H1 (cell line): ENCODE measurements at regions not wholly inside any gene's neighbourhood (a gene's known extent, or its start where the extent isn't known, plus 50 kb on each side); places are given as distances from the start of the nearest gene placed in this dataset.

Experiments
- CTCF ChIA-PET: fragments of 300-600 bp; sonication (Branson Sonifier 250); formaldehyde crosslinking; loops from one replicate; lab custom pipeline; 2021; ENCODE audit not compliant: partially characterized antibody; lab: Charles Lee
- POLR2A ChIA-PET: fragments of 300-600 bp; sonication (Branson Sonifier 250); formaldehyde crosslinking; loops from one replicate; lab custom pipeline; 2021; ENCODE audit warnings: inconsistent platforms; ENCODE audit not compliant: partially characterized antibody; lab: Charles Lee
- DNase-seq, 2 experiments: peaks; one replicate each; pipeline versions ENCODE4 v3.0.0 to v3.0.0-alpha.2; 2010 to 2022; ENCODE audit warnings: low spot score in 2 of 2, low read depth in 1 of 2, mixed read lengths in 1 of 2
- FAIRE-seq: peaks from 2 replicates; lab custom pipeline; 2011; peaks lifted over from hg19 to GRCh38; lab: Jason Lieb, UNC
- H2AFZ ChIP-seq: 2 replicates; pipeline ENCODE4 v1.8.1; 2012; ENCODE audit warnings: low read length, inconsistent platforms
- H2AK5ac ChIP-seq: 2 replicates; pipeline ENCODE4 v1.6.1; 2013; ENCODE audit warnings: low read depth, low read length
- H2BK120ac ChIP-seq: replicated peaks from 2 replicates; pipeline ENCODE3; 2013; ENCODE audit warnings: low read depth, low read length, inconsistent platforms
- H2BK12ac ChIP-seq: 2 replicates; pipeline ENCODE4 v1.6.1; 2013; ENCODE audit warnings: low read depth, low read length
- H2BK15ac ChIP-seq: 2 replicates; pipeline ENCODE4 v1.6.1; 2013; ENCODE audit warnings: low read length
- H2BK20ac ChIP-seq: 2 replicates; pipeline ENCODE4 v1.6.1; 2013; ENCODE audit warnings: low read length
- H2BK5ac ChIP-seq: 2 replicates; pipeline ENCODE4 v1.6.1; 2013; ENCODE audit warnings: low read depth, low read length
- H3K14ac ChIP-seq: 2 replicates; pipeline ENCODE4 v1.6.1; 2013; ENCODE audit warnings: inconsistent platforms; ENCODE audit not compliant: insufficient read length
- H3K18ac ChIP-seq: 2 replicates; pipeline ENCODE4 v1.6.1; 2013; ENCODE audit warnings: low read length; ENCODE audit errors: extremely low read depth
- H3K23ac ChIP-seq: 2 replicates; pipeline ENCODE4 v1.6.1; 2013; ENCODE audit warnings: inconsistent platforms; ENCODE audit not compliant: insufficient read length
- H3K23me2 ChIP-seq: 2 replicates; pipeline ENCODE4 v1.6.1; 2013; ENCODE audit warnings: low read depth, low read length
- H3K27ac ChIP-seq: 2 replicates; pipeline ENCODE4 v1.6.1; 2011; ENCODE audit warnings: low read depth, low read length, inconsistent platforms
- H3K27me3 ChIP-seq, 4 experiments: replicated peaks in 1 of 4; 1 replicate in 1 of 4; 2 replicates in 3 of 4; pipeline versions ENCODE4 v1.6.1 to v1.8.1; 2011 to 2013; ENCODE audit warnings: low read length in 3 of 4, mild to moderate bottlenecking in 3 of 4, inconsistent platforms in 2 of 4, mixed read lengths in 2 of 4, moderate library complexity in 1 of 4; ENCODE audit not compliant: control insufficient read depth in 3 of 4, insufficient read depth in 3 of 4; ENCODE audit errors: extremely low read depth in 1 of 4
- H3K36me3 ChIP-seq, 4 experiments: 2 replicates each; pipeline versions ENCODE4 v1.6.1 to v1.8.1; 2011 to 2013; ENCODE audit warnings: mild to moderate bottlenecking in 4 of 4, low read length in 3 of 4, moderate library complexity in 2 of 4, control low read depth in 1 of 4, inconsistent platforms in 1 of 4; ENCODE audit not compliant: insufficient read depth in 4 of 4, control insufficient read depth in 2 of 4
- H3K4ac ChIP-seq: replicated peaks from 2 replicates; pipeline ENCODE3; 2013; ENCODE audit warnings: low read length, low read depth, mixed read lengths, inconsistent platforms; ENCODE audit not compliant: insufficient read length
- H3K4me1 ChIP-seq, 4 experiments: replicated peaks in 1 of 4; 1 replicate in 1 of 4; 2 replicates in 3 of 4; pipeline versions ENCODE4 v1.6.1 to v1.8.1; 2011 to 2013; ENCODE audit warnings: low read length in 3 of 4, inconsistent platforms in 2 of 4, mixed read lengths in 1 of 4; ENCODE audit not compliant: insufficient read depth in 4 of 4, control insufficient read depth in 3 of 4
- H3K4me2 ChIP-seq, 2 experiments: 2 replicates each; pipeline versions ENCODE4 v1.6.1 to v1.8.1; 2011 to 2013; ENCODE audit warnings: low read depth in 2 of 2, low read length in 2 of 2, control low read depth in 1 of 2, inconsistent platforms in 1 of 2, mild to moderate bottlenecking in 1 of 2; ENCODE audit not compliant: insufficient read depth in 1 of 2
- H3K4me3 ChIP-seq, 4 experiments: fragments of 200-600, 300-600 bp in 1 of 4; sonication (generic), shearing (Covaris generic), sonication (Bioruptor Twin) in 1 of 4; 2 replicates each; pipeline versions ENCODE4 v1.5.1 to v1.8.1; 2011 to 2016; ENCODE audit warnings: low read length in 4 of 4, low read depth in 3 of 4, control low read depth in 2 of 4, inconsistent platforms in 2 of 4, mild to moderate bottlenecking in 2 of 4, mixed read lengths in 1 of 4, moderate library complexity in 1 of 4; ENCODE audit not compliant: insufficient read depth in 2 of 4; ENCODE audit errors: extremely low read depth in 1 of 4
- H3K56ac ChIP-seq: replicated peaks from 2 replicates; pipeline ENCODE3; 2013; ENCODE audit warnings: low read depth, mild to moderate bottlenecking, mixed read lengths, low read length, inconsistent platforms; ENCODE audit not compliant: insufficient read length
- H3K79me1 ChIP-seq: 2 replicates; pipeline ENCODE4 v1.6.1; 2013; ENCODE audit warnings: low read depth, low read length, control low read depth
- H3K79me2 ChIP-seq, 2 experiments: 2 replicates each; pipeline versions ENCODE4 v1.6.1 to v1.8.1; 2012 to 2013; ENCODE audit warnings: low read length in 2 of 2, mild to moderate bottlenecking in 2 of 2, inconsistent platforms in 1 of 2; ENCODE audit not compliant: insufficient read depth in 2 of 2, control insufficient read depth in 1 of 2
- H3K9ac ChIP-seq, 4 experiments: replicated peaks in 1 of 4; 1 replicate in 1 of 4; 2 replicates in 3 of 4; pipeline versions ENCODE4 v1.6.1 to v1.8.1; 2011 to 2013; ENCODE audit warnings: low read depth in 3 of 4, low read length in 3 of 4, control low read depth in 2 of 4, mild to moderate bottlenecking in 2 of 4, moderate library complexity in 2 of 4, inconsistent platforms in 1 of 4; ENCODE audit errors: extremely low read depth in 1 of 4
- H3K9me3 ChIP-seq, 2 experiments: 2 replicates each; pipeline versions ENCODE4 v1.6.1 to v1.8.1; 2012 to 2013; ENCODE audit warnings: mild to moderate bottlenecking in 2 of 2, moderate library complexity in 2 of 2, control low read depth in 1 of 2, inconsistent platforms in 1 of 2, low read depth in 1 of 2, low read length in 1 of 2, mixed read lengths in 1 of 2; ENCODE audit not compliant: insufficient read depth in 2 of 2
- H4K20me1 ChIP-seq, 2 experiments: replicated peaks in 1 of 2; 2 replicates each; pipeline versions ENCODE3 to v1.8.1; 2011 to 2013; ENCODE audit warnings: inconsistent platforms in 2 of 2, low read length in 2 of 2, mild to moderate bottlenecking in 1 of 2; ENCODE audit not compliant: insufficient read depth in 2 of 2, control insufficient read depth in 1 of 2
- H4K5ac ChIP-seq: 2 replicates; pipeline ENCODE4 v1.6.1; 2013; ENCODE audit warnings: low read length, low read depth, mixed read lengths, inconsistent platforms; ENCODE audit not compliant: insufficient read length
- H4K8ac ChIP-seq: 2 replicates; pipeline ENCODE4 v1.8.0; 2013; ENCODE audit warnings: mild to moderate bottlenecking, moderate library complexity, low read length, inconsistent platforms; ENCODE audit not compliant: insufficient read depth; ENCODE audit errors: extremely low read depth
- H4K91ac ChIP-seq: replicated peaks from 2 replicates; pipeline ENCODE3; 2013; ENCODE audit warnings: low read length, mixed read lengths, inconsistent platforms; ENCODE audit not compliant: insufficient read length
- ASH2L ChIP-seq: fragments of 200-600, 300-600 bp; sonication (generic); IDR thresholded peaks from one replicate; pipeline ENCODE4 v1.7.1; 2017; ENCODE audit warnings: low read length
- CHD2 ChIP-seq: IDR thresholded peaks from 2 replicates; pipeline ENCODE4 v1.6.1; 2012; ENCODE audit warnings: low read length, improper control_type of control experiment
- FOSL1 ChIP-seq: IDR thresholded peaks from 2 replicates; pipeline ENCODE4 v1.6.1; 2011; ENCODE audit warnings: mild to moderate bottlenecking, low read depth, low read length, moderate library complexity; ENCODE audit not compliant: insufficient read depth
- GTF2F1 ChIP-seq: IDR thresholded peaks from 2 replicates; pipeline ENCODE4 v1.6.1; 2012; ENCODE audit warnings: low read depth, low read length, improper control_type of control experiment, borderline replicate concordance
- HDAC2 ChIP-seq, 2 experiments: fragments of 300-600 bp in 1 of 2; sonication (generic) in 1 of 2; IDR thresholded peaks; 2 replicates each; pipeline ENCODE4 v1.6.1; 2011 to 2012; ENCODE audit warnings: low read depth in 2 of 2, low read length in 2 of 2, mild to moderate bottlenecking in 2 of 2, moderate library complexity in 2 of 2, borderline replicate concordance in 1 of 2, inconsistent platforms in 1 of 2
- JUN ChIP-seq: IDR thresholded peaks from 2 replicates; pipeline ENCODE4 v1.6.1; 2011; ENCODE audit warnings: low read depth, mild to moderate bottlenecking, improper control_type of control experiment, low read length
- RBBP5 ChIP-seq: IDR thresholded peaks from 2 replicates; pipeline ENCODE4 v1.7.1; 2012; ENCODE audit warnings: low read depth, mild to moderate bottlenecking, inconsistent platforms, low read length, moderate library complexity, borderline replicate concordance
- RNF2 ChIP-seq: fragments of 200-900, 300-1000 bp; sonication (generic); IDR thresholded peaks from 2 replicates; pipeline ENCODE4 v1.7.1; 2016; ENCODE audit warnings: borderline replicate concordance, low read depth, mild to moderate bottlenecking, antibody characterized with exemption, low read length; ENCODE audit not compliant: poor library complexity, severe bottlenecking; ENCODE audit errors: missing control alignments
- SIRT6 ChIP-seq: IDR thresholded peaks from one replicate; pipeline ENCODE4 v1.7.1; 2012; ENCODE audit warnings: low read length, inconsistent platforms
- SP4 ChIP-seq: IDR thresholded peaks from 2 replicates; pipeline ENCODE4 v1.6.1; 2012; ENCODE audit warnings: low read length, inconsistent platforms
- SUZ12 ChIP-seq: fragments of 200-600 bp; sonication (generic); IDR thresholded peaks from 2 replicates; pipeline ENCODE4 v1.6.1; 2012; ENCODE audit warnings: mild to moderate bottlenecking, inconsistent platforms, low read length, moderate library complexity, mixed read lengths
- TEAD4 ChIP-seq: IDR thresholded peaks from 2 replicates; pipeline ENCODE4 v1.6.1; 2012; ENCODE audit warnings: low read depth, low read length, inconsistent platforms, mixed read lengths
- WGBS, 2 experiments: shearing (Covaris generic) in 1 of 2; methylation state at CpG; one replicate each; pipeline versions ENCODE4 v1.1.6 to v1.1.7; 2013 to 2015; ENCODE audit warnings: low lambda C conversion rate in 2 of 2, mixed read lengths in 2 of 2, inconsistent platforms in 1 of 2, low coverage in 1 of 2, missing lambda C conversion rate in 1 of 2; ENCODE audit not compliant: insufficient replicate concordance in 2 of 2, insufficient coverage in 1 of 2, insufficient read length in 1 of 2; ENCODE audit errors: extremely low coverage in 1 of 2, missing lambda C conversion rate in 1 of 2; 5-methylcytosine and 5-hydroxymethylcytosine counted together
- TF ChIP-seq, protein P1 (sequence below): IDR thresholded peaks from 2 replicates; pipeline ENCODE4 v1.6.1; 2012; ENCODE audit warnings: inconsistent platforms

DNA sequence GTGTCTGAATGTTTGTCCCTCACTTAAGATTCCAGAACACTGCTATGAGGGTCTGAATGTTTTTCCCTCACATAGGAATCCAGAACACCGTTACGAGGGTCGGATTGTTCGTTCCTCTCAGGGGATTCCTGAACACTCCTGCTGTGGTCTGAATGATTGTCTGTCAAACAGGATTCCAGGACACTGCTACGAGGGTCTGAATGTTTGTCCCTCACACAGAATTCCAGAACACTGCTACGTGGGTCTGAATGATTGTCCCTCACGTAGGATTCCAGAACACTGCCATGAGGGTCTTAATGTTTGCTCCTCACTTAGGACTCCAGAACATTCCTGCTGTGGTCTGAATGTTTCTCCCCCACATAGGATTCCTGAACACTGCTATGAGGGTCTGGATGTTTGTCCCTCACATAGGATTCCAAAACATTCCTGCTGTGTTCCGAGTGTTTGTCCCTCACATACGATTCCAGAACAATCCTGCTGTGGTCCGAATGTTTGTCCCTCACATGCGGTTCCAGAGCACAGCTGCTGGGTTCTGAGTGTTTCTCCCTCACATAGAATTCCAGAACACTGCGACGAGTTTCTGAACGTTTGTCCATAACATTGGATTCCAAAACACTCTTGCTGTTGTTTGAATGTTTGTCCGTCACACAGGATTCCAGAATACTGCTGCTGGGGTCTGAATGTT lies 199.5 kb downstream of the FOXD4L6 start:
- Histone ChIP-seq H4K8ac (no peak overlapping the region), H3K79me1 (no peaks in the 10 kb centered on the region), H3K27me3 (peaks cover 16 to 35% (median 23%) of the 10 kb centered on the region in 4 experiments), H3K18ac (no peak overlapping the region), H3K4me3 (no peak overlapping the region), H2AK5ac (no peak overlapping the region), H3K79me2 (no peaks in the 10 kb centered on the region), H3K23me2 (no peaks in the 10 kb centered on the region; the same call in 1 of the 2 replicates), H2BK12ac (no peak overlapping the region), H3K36me3 (peaks cover 0 to 2% (median 0%) of the 10 kb centered on the region in 4 experiments; a peak in 1 of 8 replicates), H3K4ac (no peak overlapping the region), H3K9ac (no peak overlapping the region), H2AFZ (no peak overlapping the region), H2BK15ac (no peak overlapping the region), H2BK120ac (no peak overlapping the region), H2BK5ac (no peak overlapping the region), H3K23ac (no peak overlapping the region), H2BK20ac (no peak overlapping the region), H3K56ac (no peak overlapping the region), H3K4me2 (no peak overlapping the region), H4K5ac (no peak overlapping the region), H3K4me1 (no peaks in the 10 kb centered on the region), H3K27ac (no peak overlapping the region), H4K20me1 (no peaks in the 10 kb centered on the region), H4K91ac (no peak overlapping the region), H3K14ac (no peak overlapping the region), H3K9me3 (peaks cover 73 to 79% of the 10 kb centered on the region in 2 experiments)
- DNase-seq (peak in 1 of 2 experiments; percentile 29), FAIRE-seq (no peak)
- POLR2A ChIA-PET: no interaction called here
- CTCF ChIA-PET: no interaction called here
- 74% methylated on average over 15 of the region's 15 CpGs; no CpG with 5 or more reads in 1 of the 2 experiments for WGBS, 2 experiments
- TF ChIP-seq TEAD4: no peak
- TF ChIP-seq, protein P1, sequence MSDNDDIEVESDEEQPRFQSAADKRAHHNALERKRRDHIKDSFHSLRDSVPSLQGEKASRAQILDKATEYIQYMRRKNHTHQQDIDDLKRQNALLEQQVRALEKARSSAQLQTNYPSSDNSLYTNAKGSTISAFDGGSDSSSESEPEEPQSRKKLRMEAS: no peak
- TF ChIP-seq HDAC2 (IDR thresholded peaks at IDR 0.05; ENCODE audit: borderline replicate concordance in 1 of 2, low read depth in 2 of 2, low read length in 2 of 2): no peak
- no peak for TF ChIP-seq RNF2
- TF ChIP-seq GTF2F1: no peak
- TF ChIP-seq JUN: no peak
- no peak for TF ChIP-seq SUZ12
- no peak for TF ChIP-seq CHD2
- no peak for TF ChIP-seq SP4
- TF ChIP-seq RBBP5: no peak
- TF ChIP-seq ASH2L: no peak
- no peak for TF ChIP-seq SIRT6
- TF ChIP-seq FOSL1: no peak
